Kidney epithelial cell (primary cell): ENCODE measurements at regions not wholly inside any gene's neighbourhood (a gene's known extent, or its start where the extent isn't known, plus 50 kb on each side); places are given as distances from the start of the nearest gene placed in this dataset.

Experiments
- DNase-seq: peaks from one replicate; pipeline ENCODE4 v3.0.0-alpha.2; 2010; ENCODE audit warnings: low read depth
- H3K27me3 ChIP-seq: 2 replicates; pipeline ENCODE4 v1.6.0; 2011; ENCODE audit warnings: low read length; ENCODE audit not compliant: control insufficient read depth, insufficient read depth
- H3K36me3 ChIP-seq: 2 replicates; pipeline ENCODE4 v1.5.1; 2011; ENCODE audit warnings: low read length; ENCODE audit not compliant: control insufficient read depth, insufficient read depth
- H3K4me3 ChIP-seq: 2 replicates; pipeline ENCODE4 v1.5.1; 2011; ENCODE audit warnings: low read depth, mild to moderate bottlenecking, control low read depth, low read length
- CTCF ChIP-seq: IDR thresholded peaks from 2 replicates; pipeline ENCODE4 v1.5.1; 2011; ENCODE audit warnings: mild to moderate bottlenecking, moderate library complexity, low read length, control low read depth, inconsistent platforms; ENCODE audit not compliant: insufficient read depth, poor library complexity, severe bottlenecking

GRCh38 chr4:187632260-187632995 lies 363.1 kb upstream of the ZFP42 start:
- no peaks in the 10 kb centered on the region for H3K36me3 ChIP-seq
- no peak overlapping the region for H3K4me3 ChIP-seq
- DNase-seq: no peak

GRCh38 chr4:187633245-187633644 lies 362.3 kb upstream of the ZFP42 start:
- Histone ChIP-seq H3K4me3 (no peak overlapping the region), H3K27me3 (no peaks in the 10 kb centered on the region)
- TF ChIP-seq CTCF: no peak

More at GRCh38 chr4:187632260-187632995, 363.1 kb upstream of the ZFP42 start:
- no peaks in the 10 kb centered on the region for H3K27me3 ChIP-seq
- no peak for TF ChIP-seq CTCF

GRCh38 chr4:187656959-187657358 lies 338.6 kb upstream of the ZFP42 start:
- Histone ChIP-seq H3K4me3 (no peak overlapping the region), H3K27me3 (no peaks in the 10 kb centered on the region), H3K36me3 (no peaks in the 10 kb centered on the region)
- DNase-seq: no peak
- no peak for TF ChIP-seq CTCF

More at GRCh38 chr4:187633245-187633644, 362.3 kb upstream of the ZFP42 start:
- DNase-seq: no peak
- no peaks in the 10 kb centered on the region for H3K36me3 ChIP-seq

- no peak for DNase-seq
- Histone ChIP-seq H3K27me3 (no peaks in the 10 kb centered on the region), H3K4me3 (no peak overlapping the region), H3K36me3 (no peaks in the 10 kb centered on the region)
- no peak for TF ChIP-seq CTCF
Observed at GRCh38 chr4:187663076-187663475, 332.5 kb upstream of the ZFP42 start.

GRCh38 chr4:187664011-187664410 lies 331.6 kb upstream of the ZFP42 start:
- DNase-seq: no peak
- TF ChIP-seq CTCF: no peak

GRCh38 chr4:187665086-187665485 lies 330.5 kb upstream of the ZFP42 start:
- no peak for TF ChIP-seq CTCF
- Histone ChIP-seq H3K27me3 (no peaks in the 10 kb centered on the region), H3K4me3 (no peak overlapping the region)

More at GRCh38 chr4:187664011-187664410, 331.6 kb upstream of the ZFP42 start:
- Histone ChIP-seq H3K36me3 (no peaks in the 10 kb centered on the region), H3K27me3 (no peaks in the 10 kb centered on the region), H3K4me3 (no peak overlapping the region)

More at GRCh38 chr4:187665086-187665485, 330.5 kb upstream of the ZFP42 start:
- no peaks in the 10 kb centered on the region for H3K36me3 ChIP-seq
- DNase-seq: no peak
